Adrenal gland (tissue), 9 donors: ENCODE measurements at regions not wholly inside any gene's neighbourhood (a gene's known extent, or its start where the extent isn't known, plus 50 kb on each side); places are given as distances from the start of the nearest gene placed in this dataset.
A peak's percentile ranks its signal among the peaks of the same experiment; 100 is the strongest.

Experiments
- DNase-seq, 7 donors: peaks; one replicate each; pipeline ENCODE4 v3.0.0-alpha.2; 2019 to 2020
- H3K27ac ChIP-seq, 5 donors: fragments of 200-600 bp; sonication (generic) in 4 of 5; 1 replicate in 3 of 5; 2 replicates in 2 of 5; pipeline versions ENCODE4 v1.5.1 to v1.8.0; 2016 to 2020; ENCODE audit warnings: mild to moderate bottlenecking in 1 of 5
- H3K27me3 ChIP-seq: fragments of 200-600 bp; 2 replicates; pipeline ENCODE4 v1.8.0; 2021
- H3K36me3 ChIP-seq, 2 donors: fragments of 200-600 bp; replicated peaks in 1 of 2; 1 replicate in 1 of 2; 2 replicates in 1 of 2; pipeline versions ENCODE4 v1.5.1 to v1.8.0; 2018 to 2022
- H3K4me1 ChIP-seq, 2 donors: fragments of 200-600 bp; replicated peaks in 1 of 2; 1 replicate in 1 of 2; 2 replicates in 1 of 2; pipeline versions ENCODE4 v1.5.1 to v1.8.0; 2018 to 2021
- H3K4me3 ChIP-seq, 4 donors: fragments of 200-600 bp; sonication (generic) in 3 of 4; one replicate each; pipeline ENCODE4 v1.5.1; 2016 to 2018
- H3K9me3 ChIP-seq, 3 donors: fragments of 200-600 bp; sonication (generic) in 1 of 3; replicated peaks in 1 of 3; 1 replicate in 2 of 3; 2 replicates in 1 of 3; pipeline versions ENCODE4 v1.5.1 to v1.8.0; 2016 to 2021
- POLR2A ChIP-seq, 2 donors: fragments of 450-650 bp; IDR thresholded peaks; one replicate each; pipeline ENCODE4 v1.6.1; 2017; ENCODE audit warnings: antibody characterized with exemption in 2 of 2, mild to moderate bottlenecking in 2 of 2, moderate library complexity in 1 of 2
- WGBS, 4 donors: extraction: QIAGEN DNeasy Blood & Tissue Kit in 2 of 4; methylation state at CpG; one replicate each; pipeline versions ENCODE4 v1.1.5 to v1.1.7; 2013 to 2017; 5-methylcytosine and 5-hydroxymethylcytosine counted together
- intact Hi-C, 2 donors: fragments of 100-400 bp; cut with DNase I; formaldehyde crosslinking; loops; one replicate each; pipeline versions ENCODE4 v1.14.1 to v1.15.0; 2022 to 2023
- TF ChIP-seq, protein P1 (sequence below), 6 experiments: fragments of 450-650 bp in 4 of 6; fragments of 200-600 bp in 2 of 6; sonication (generic) in 1 of 6; IDR thresholded peaks; 1 replicate in 5 of 6; 2 replicates in 1 of 6; pipeline versions ENCODE4 v1.5.1 to v1.8.0; 2016 to 2021; ENCODE audit warnings: antibody characterized with exemption in 6 of 6, mild to moderate bottlenecking in 2 of 6, moderate library complexity in 1 of 6
- donor health status: healthy with polysubstance abuse.
- donor health status: Bipolar disorder and iron deficiency.
- donor health status: DM: yes; HTN: yes; CAD: no.
- donor health status: DM: no; HTN: no; CAD: no.
- donor health status: DM: no; HTN: no; CAD: no.

DNA sequence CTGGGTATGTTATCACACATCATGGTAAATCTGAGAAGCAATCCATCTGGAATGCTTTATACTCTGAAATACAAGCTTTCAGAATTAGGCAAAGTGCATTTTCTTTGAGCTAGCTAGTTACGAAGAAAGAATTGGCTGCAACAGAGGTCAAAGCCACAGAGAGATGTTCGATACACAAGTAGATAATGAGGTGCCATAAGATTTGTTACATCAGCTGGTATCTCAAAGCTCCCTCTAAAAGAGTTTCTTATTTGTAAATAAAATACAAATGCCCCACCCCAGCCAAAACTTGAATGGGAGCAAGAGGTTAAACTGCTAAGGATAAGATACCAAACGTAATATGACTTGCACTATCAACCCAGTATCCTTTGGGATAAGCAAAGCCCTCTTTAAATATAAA, 84.0 kb upstream of the SLCO3A1 start:
- Histone ChIP-seq H3K36me3 (no peaks in the 10 kb centered on the region), H3K9me3 (no peaks in the 10 kb centered on the region), H3K4me3 (no peak overlapping the region), H3K4me1 (no peaks in the 10 kb centered on the region), H3K27me3 (no peaks in the 10 kb centered on the region), H3K27ac (no peak overlapping the region)
- DNase-seq = no peak
- intact Hi-C loops = no loop called here
- 62 to 82% (median 70%) methylated on average over 3 of the region's 3 CpGs for WGBS, 4 donors
- TF ChIP-seq POLR2A (IDR thresholded peaks at IDR 0.05) = no peak
- TF ChIP-seq, protein P1, sequence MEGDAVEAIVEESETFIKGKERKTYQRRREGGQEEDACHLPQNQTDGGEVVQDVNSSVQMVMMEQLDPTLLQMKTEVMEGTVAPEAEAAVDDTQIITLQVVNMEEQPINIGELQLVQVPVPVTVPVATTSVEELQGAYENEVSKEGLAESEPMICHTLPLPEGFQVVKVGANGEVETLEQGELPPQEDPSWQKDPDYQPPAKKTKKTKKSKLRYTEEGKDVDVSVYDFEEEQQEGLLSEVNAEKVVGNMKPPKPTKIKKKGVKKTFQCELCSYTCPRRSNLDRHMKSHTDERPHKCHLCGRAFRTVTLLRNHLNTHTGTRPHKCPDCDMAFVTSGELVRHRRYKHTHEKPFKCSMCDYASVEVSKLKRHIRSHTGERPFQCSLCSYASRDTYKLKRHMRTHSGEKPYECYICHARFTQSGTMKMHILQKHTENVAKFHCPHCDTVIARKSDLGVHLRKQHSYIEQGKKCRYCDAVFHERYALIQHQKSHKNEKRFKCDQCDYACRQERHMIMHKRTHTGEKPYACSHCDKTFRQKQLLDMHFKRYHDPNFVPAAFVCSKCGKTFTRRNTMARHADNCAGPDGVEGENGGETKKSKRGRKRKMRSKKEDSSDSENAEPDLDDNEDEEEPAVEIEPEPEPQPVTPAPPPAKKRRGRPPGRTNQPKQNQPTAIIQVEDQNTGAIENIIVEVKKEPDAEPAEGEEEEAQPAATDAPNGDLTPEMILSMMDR (IDR thresholded peaks at IDR 0.05) = no peak

DNA sequence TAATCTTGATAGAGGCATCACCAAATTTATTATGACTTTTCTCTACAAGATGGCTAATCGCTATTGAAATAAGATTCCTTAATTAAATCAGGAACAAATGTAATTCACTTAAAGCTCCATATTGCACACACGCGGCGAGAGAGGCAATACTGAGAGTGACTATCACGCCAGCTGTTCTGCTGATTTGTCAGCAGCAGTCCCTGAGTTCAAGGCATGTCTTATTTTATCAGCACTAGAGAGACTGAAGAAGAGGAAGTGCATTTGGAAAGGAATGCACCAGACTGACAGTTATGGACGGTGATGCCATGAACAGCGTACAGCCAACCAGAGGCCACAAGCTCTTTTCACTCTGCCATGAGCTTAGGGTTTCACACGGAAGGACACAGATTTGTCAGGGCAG, 83.6 kb upstream of the SLCO3A1 start:
- TF ChIP-seq, protein P1 (IDR thresholded peaks at IDR 0.05) = no peak
- TF ChIP-seq POLR2A (IDR thresholded peaks at IDR 0.05) = no peak
- DNase-seq = no peak
- Histone ChIP-seq H3K4me3 (no peak overlapping the region), H3K4me1 (no peaks in the 10 kb centered on the region), H3K27me3 (no peaks in the 10 kb centered on the region), H3K27ac (no peak overlapping the region), H3K36me3 (no peaks in the 10 kb centered on the region), H3K9me3 (no peaks in the 10 kb centered on the region)
- intact Hi-C loops = no loop called here
- WGBS, 4 donors = 52 to 74% (median 68%) methylated on average over 8 of the region's 8 CpGs

DNA sequence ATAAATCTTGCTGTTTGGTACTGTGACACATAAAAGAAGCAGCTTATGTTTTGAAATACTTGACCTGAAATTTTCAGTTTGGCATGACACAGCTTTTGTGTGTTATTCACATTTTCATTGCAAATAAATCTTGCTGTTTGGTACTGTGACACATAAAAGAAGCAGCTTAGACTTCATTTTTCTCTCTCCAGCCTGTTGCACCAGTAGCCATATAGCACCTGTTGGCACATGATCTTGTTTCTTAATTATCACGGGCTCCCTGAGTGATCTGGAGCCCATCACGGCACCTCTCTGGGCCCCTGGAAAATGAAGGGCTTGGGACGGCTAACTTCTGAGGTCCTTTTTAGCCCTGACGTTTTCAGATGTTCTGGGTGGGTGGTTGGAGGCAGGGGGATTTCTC, 77.4 kb upstream of the SLCO3A1 start:
- intact Hi-C loops = no loop called here
- no peak for TF ChIP-seq POLR2A (IDR thresholded peaks at IDR 0.05)
- TF ChIP-seq, protein P1 (IDR thresholded peaks at IDR 0.05) = no peak
- Histone ChIP-seq H3K4me1 (peaks cover 0 to 9% of the 10 kb centered on the region in 2 donors), H3K27ac (no peak overlapping the region), H3K9me3 (no peaks in the 10 kb centered on the region), H3K27me3 (no peaks in the 10 kb centered on the region), H3K36me3 (no peaks in the 10 kb centered on the region), H3K4me3 (no peak overlapping the region)
- 26 to 51% (median 42%) methylated on average over 3 to 4 of the region's 4 CpGs for WGBS, 4 donors
- DNase-seq = no peak

DNA sequence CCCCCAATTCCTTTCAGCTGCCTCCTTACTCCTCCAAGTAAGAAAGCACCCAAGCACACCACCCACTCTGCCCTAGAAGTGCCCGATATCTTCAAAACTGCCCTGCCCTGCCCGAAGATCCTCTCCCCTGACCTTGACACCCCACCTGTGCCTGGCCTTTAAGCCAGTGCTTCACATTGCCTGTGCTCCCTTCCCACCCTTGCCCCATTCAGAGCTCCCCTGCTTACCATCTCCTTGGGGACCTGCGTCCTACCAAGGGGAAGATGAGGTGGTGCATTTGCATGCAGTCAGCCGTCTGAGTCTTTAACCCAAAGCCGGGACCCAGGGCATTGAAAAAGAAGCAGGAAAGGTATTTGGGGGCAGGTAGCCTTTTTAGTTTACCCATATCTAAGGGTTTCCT, 73.5 kb upstream of the SLCO3A1 start:
- no peak overlapping the region for H3K4me3 ChIP-seq
- H3K27ac ChIP-seq = peak overlapping the region in 1 of 5 donors; percentile 20
- H3K27me3 ChIP-seq = no peaks in the 10 kb centered on the region
- no peaks in the 10 kb centered on the region for H3K9me3 ChIP-seq
- TF ChIP-seq POLR2A (IDR thresholded peaks at IDR 0.05) = no peak
- TF ChIP-seq, protein P1 (IDR thresholded peaks at IDR 0.05) = no peak
- DNase-seq = no peak
- whole genome bisulfite sequencing, 4 donors = 63 to 72% (median 66%) methylated on average over 5 of the region's 5 CpGs
- peaks cover 0 to 9% of the 10 kb centered on the region in 2 donors for H3K4me1 ChIP-seq
- no peaks in the 10 kb centered on the region for H3K36me3 ChIP-seq
- intact Hi-C loops = no loop called here
